GM19395 (cell line): ENCODE measurements at regions not wholly inside any gene's neighbourhood (a gene's known extent, or its start where the extent isn't known, plus 50 kb on each side); places are given as distances from the start of the nearest gene placed in this dataset.

Source experiments
- ATAC-seq: cut with Tn5 transposase; IDR thresholded peaks from one replicate; pipeline ENCODE4 v1.9.1; 2021; ENCODE audit warnings: mild to moderate bottlenecking, moderate library complexity; ENCODE audit not compliant: unreplicated experiment

- peak; percentile 83 for ATAC-seq
Measured at GRCh38 chr11:109853156-109853776, 239.9 kb upstream of the ZC3H12C start.

GRCh38 chr11:109854731-109855130 is 238.5 kb upstream of the ZC3H12C start:
- no peak for ATAC-seq

- no peak for ATAC-seq
Measured at GRCh38 chr11:109856928-109857327, 236.3 kb upstream of the ZC3H12C start.

- ATAC-seq: no peak
Measured at GRCh38 chr11:109857637-109858036, 235.6 kb upstream of the ZC3H12C start.

GRCh38 chr11:109858152-109858551 is 235.0 kb upstream of the ZC3H12C start:
- no peak for ATAC-seq

- no peak for ATAC-seq
Measured at GRCh38 chr11:109859045-109859724, 234.0 kb upstream of the ZC3H12C start.

- no peak for ATAC-seq
Measured at GRCh38 chr11:109862835-109863234, 230.4 kb upstream of the ZC3H12C start.

GRCh38 chr11:109864151-109864661 is 229.0 kb upstream of the ZC3H12C start:
- ATAC-seq: peak; percentile 98

GRCh38 chr11:109864834-109865547 is 228.2 kb upstream of the ZC3H12C start:
- ATAC-seq: peak; percentile 44

- no peak for ATAC-seq
Measured at GRCh38 chr11:109865548-109866186, 227.5 kb upstream of the ZC3H12C start.

- no peak for ATAC-seq
Measured at GRCh38 chr11:109867784-109868183, 225.4 kb upstream of the ZC3H12C start.

GRCh38 chr11:109869536-109869935 is 223.7 kb upstream of the ZC3H12C start:
- no peak for ATAC-seq

- ATAC-seq: no peak
Measured at GRCh38 chr11:109870297-109870696, 222.9 kb upstream of the ZC3H12C start.

GRCh38 chr11:109877043-109877442 is 216.1 kb upstream of the ZC3H12C start:
- ATAC-seq: no peak

- no peak for ATAC-seq
Measured at GRCh38 chr11:109884501-109884900, 208.7 kb upstream of the ZC3H12C start.

GRCh38 chr11:109885006-109885405 is 208.2 kb upstream of the ZC3H12C start:
- ATAC-seq: no peak

GRCh38 chr11:109892321-109892794 is 200.8 kb upstream of the ZC3H12C start:
- ATAC-seq: no peak

- ATAC-seq: no peak
Measured at GRCh38 chr11:109894242-109894641, 198.9 kb upstream of the ZC3H12C start.

GRCh38 chr11:109898592-109898991 is 194.6 kb upstream of the ZC3H12C start:
- no peak for ATAC-seq

- no peak for ATAC-seq
Measured at GRCh38 chr11:109902764-109903433, 190.3 kb upstream of the ZC3H12C start.

GRCh38 chr11:109911488-109911887 is 181.7 kb upstream of the ZC3H12C start:
- ATAC-seq: no peak
